ENCODE measurements at regions not wholly inside any gene's neighbourhood (a gene's known extent, or its start where the extent isn't known, plus 50 kb on each side); places are given as distances from the start of the nearest gene placed in this dataset.

DNA sequence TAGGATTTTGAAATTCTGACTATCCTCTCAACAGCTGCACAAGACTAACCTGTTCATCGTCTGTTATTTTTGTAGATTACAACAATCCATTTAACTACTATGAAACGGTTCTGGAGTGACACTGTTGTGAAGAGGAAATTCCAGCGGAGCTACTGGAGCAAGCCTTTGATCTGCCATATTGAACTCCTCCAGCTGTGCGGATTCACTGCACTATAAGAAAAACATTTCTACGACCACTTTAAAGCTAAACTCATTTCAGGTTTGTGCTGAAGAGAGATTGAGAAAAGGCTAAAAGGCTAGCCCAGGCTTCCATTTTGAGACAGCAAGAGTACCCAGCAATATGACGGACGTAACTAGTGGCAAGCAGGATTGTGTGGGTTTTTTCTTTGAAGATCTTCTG lies 104.9 kb upstream of the ANKH start:
- no peak overlapping the region for H3K4me2 ChIP-seq (ENCODE audit: low read length)
- no peak overlapping the region for H3K27ac ChIP-seq
- no peaks in the 10 kb centered on the region for H3K79me2 ChIP-seq

DNA sequence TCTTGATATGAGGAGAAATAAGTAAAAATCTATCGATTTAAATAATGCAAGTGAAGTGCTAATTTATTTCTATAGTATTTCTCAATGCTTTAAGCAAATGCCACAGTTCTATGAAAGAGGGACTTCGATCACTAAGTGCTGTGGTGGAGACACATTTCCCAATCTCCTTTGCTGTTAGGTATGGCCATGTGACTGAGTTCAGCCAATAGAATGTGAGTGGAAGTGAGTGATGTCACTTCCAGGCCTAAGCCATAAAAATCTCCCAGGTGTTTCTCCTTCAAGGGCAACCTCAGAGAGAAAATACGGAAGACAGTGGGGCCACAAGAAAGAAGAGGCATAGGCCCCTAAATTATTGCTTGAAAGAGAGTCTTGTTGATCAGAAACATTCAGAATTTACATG lies 100.3 kb upstream of the ANKH start:
- TF ChIP-seq, protein P1, sequence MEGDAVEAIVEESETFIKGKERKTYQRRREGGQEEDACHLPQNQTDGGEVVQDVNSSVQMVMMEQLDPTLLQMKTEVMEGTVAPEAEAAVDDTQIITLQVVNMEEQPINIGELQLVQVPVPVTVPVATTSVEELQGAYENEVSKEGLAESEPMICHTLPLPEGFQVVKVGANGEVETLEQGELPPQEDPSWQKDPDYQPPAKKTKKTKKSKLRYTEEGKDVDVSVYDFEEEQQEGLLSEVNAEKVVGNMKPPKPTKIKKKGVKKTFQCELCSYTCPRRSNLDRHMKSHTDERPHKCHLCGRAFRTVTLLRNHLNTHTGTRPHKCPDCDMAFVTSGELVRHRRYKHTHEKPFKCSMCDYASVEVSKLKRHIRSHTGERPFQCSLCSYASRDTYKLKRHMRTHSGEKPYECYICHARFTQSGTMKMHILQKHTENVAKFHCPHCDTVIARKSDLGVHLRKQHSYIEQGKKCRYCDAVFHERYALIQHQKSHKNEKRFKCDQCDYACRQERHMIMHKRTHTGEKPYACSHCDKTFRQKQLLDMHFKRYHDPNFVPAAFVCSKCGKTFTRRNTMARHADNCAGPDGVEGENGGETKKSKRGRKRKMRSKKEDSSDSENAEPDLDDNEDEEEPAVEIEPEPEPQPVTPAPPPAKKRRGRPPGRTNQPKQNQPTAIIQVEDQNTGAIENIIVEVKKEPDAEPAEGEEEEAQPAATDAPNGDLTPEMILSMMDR (IDR thresholded peaks at IDR 0.05) = no peak
- Histone ChIP-seq H3K4me2 (ENCODE audit: low read length) (no peak overlapping the region), H2AFZ (no peak overlapping the region)

More for the DNA sequence above, 104.9 kb upstream of the ANKH start:
- Histone ChIP-seq H2AFZ (no peak overlapping the region), H3K4me1 (no peaks in the 10 kb centered on the region), H3K36me3 (ENCODE audit: control insufficient read depth, insufficient read depth, low read length) (no peaks in the 10 kb centered on the region), H3K27me3 (ENCODE audit: control insufficient read depth, insufficient read depth, low read length) (no peaks in the 10 kb centered on the region), H3K9me3 (ENCODE audit: control insufficient read depth, low read length) (no peaks in the 10 kb centered on the region), H3K4me3 (ENCODE audit: low read depth, low read length) (no peak overlapping the region), H3K9ac (no peak overlapping the region)
- TF ChIP-seq, protein P1 (IDR thresholded peaks at IDR 0.05) = no peak

GRCh38 chr5:14968796-14969195 lies 97.2 kb upstream of the ANKH start:
- Histone ChIP-seq H2AFZ (no peak overlapping the region), H3K4me1 (no peaks in the 10 kb centered on the region), H3K9ac (no peak overlapping the region), H3K4me2 (ENCODE audit: low read length) (no peak overlapping the region), H3K27me3 (ENCODE audit: control insufficient read depth, insufficient read depth, low read length) (no peaks in the 10 kb centered on the region), H3K36me3 (ENCODE audit: control insufficient read depth, insufficient read depth, low read length) (no peaks in the 10 kb centered on the region), H3K79me2 (no peaks in the 10 kb centered on the region), H3K4me3 (ENCODE audit: low read depth, low read length) (no peak overlapping the region), H3K27ac (no peak overlapping the region), H3K9me3 (ENCODE audit: control insufficient read depth, low read length) (no peaks in the 10 kb centered on the region)
- TF ChIP-seq, protein P1 (IDR thresholded peaks at IDR 0.05) = no peak

More for the DNA sequence above, 100.3 kb upstream of the ANKH start:
- Histone ChIP-seq H3K36me3 (ENCODE audit: control insufficient read depth, insufficient read depth, low read length) (no peaks in the 10 kb centered on the region), H3K4me3 (ENCODE audit: low read depth, low read length) (no peak overlapping the region), H3K4me1 (no peaks in the 10 kb centered on the region), H3K9ac (no peak overlapping the region), H3K79me2 (no peaks in the 10 kb centered on the region), H3K27me3 (ENCODE audit: control insufficient read depth, insufficient read depth, low read length) (no peaks in the 10 kb centered on the region), H3K27ac (no peak overlapping the region), H3K9me3 (ENCODE audit: control insufficient read depth, low read length) (no peaks in the 10 kb centered on the region)

DNA sequence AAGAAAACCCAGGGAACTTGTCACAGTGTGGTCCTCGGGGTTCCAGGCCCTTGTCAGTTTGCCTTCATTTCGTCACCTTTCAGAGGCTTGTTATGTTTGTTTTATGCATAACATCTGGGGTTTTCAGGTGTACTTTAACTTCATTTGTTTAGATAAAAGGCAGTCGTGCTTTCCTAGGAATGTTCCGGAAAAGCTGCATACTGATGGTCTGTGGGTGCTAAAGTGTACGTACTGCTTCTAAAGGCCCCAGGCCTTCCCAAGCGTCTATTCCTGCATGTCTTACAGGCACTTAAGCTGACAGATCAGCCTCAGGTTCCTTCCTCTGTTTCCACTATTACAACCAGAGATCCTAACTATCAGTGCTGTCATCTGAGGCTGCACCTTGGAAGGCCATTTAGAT lies 95.6 kb upstream of the ANKH start:
- Histone ChIP-seq H3K9ac (no peak overlapping the region), H3K79me2 (no peaks in the 10 kb centered on the region), H3K9me3 (ENCODE audit: control insufficient read depth, low read length) (no peaks in the 10 kb centered on the region), H3K4me1 (no peaks in the 10 kb centered on the region), H3K36me3 (ENCODE audit: control insufficient read depth, insufficient read depth, low read length) (no peaks in the 10 kb centered on the region), H2AFZ (no peak overlapping the region), H3K27ac (no peak overlapping the region), H3K4me2 (ENCODE audit: low read length) (no peak overlapping the region), H3K27me3 (ENCODE audit: control insufficient read depth, insufficient read depth, low read length) (no peaks in the 10 kb centered on the region), H3K4me3 (ENCODE audit: low read depth, low read length) (no peak overlapping the region)
- TF ChIP-seq, protein P1 (IDR thresholded peaks at IDR 0.05) = no peak

DNA sequence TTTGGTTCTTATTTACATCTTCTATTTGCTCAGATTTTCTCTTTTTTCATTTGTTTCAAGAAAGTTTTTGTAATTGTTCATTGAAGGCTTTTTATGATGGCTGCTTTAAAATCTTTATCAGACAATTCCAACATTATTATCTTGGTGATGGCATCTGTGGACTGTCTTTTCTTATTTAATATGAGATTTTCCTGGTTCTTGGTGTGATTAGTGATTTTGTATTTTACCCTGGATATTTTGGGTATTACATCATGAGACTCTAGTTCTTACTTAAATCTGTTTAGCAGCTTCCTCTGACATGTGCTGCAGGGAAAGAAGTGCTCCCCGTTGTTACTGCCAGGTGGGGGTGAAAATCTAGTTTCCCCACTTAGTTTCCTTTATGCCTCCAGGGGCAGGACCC lies 94.2 kb upstream of the ANKH start:
- no peak overlapping the region for H3K4me3 ChIP-seq (ENCODE audit: low read depth, low read length)
- H3K79me2 ChIP-seq = no peaks in the 10 kb centered on the region
- H3K9ac ChIP-seq = no peak overlapping the region
- H3K4me2 ChIP-seq (ENCODE audit: low read length) = no peak overlapping the region
- no peaks in the 10 kb centered on the region for H3K36me3 ChIP-seq (ENCODE audit: control insufficient read depth, insufficient read depth, low read length)
- H3K9me3 ChIP-seq (ENCODE audit: control insufficient read depth, low read length) = no peaks in the 10 kb centered on the region
- TF ChIP-seq, protein P1 (IDR thresholded peaks at IDR 0.05) = no peak
- H3K27me3 ChIP-seq (ENCODE audit: control insufficient read depth, insufficient read depth, low read length) = no peaks in the 10 kb centered on the region
- H3K4me1 ChIP-seq = no peaks in the 10 kb centered on the region
- H2AFZ ChIP-seq = no peak overlapping the region
- no peak overlapping the region for H3K27ac ChIP-seq
